D721Med (cell line): ENCODE measurements at regions not wholly inside any gene's neighbourhood (a gene's known extent, or its start where the extent isn't known, plus 50 kb on each side); places are given as distances from the start of the nearest gene placed in this dataset.

Source experiments
- DNase-seq: peaks from one replicate; pipeline ENCODE4 v3.0.0; 2011; ENCODE audit warnings: low spot score; ENCODE audit not compliant: insufficient read length
- FAIRE-seq: peaks from 2 replicates; lab custom pipeline; 2011; peaks lifted over from hg19 to GRCh38; lab: Jason Lieb, UNC
- TF ChIP-seq, protein P1 (sequence below): IDR thresholded peaks from 2 replicates; pipeline ENCODE4 v1.5.1; 2012; ENCODE audit warnings: mild to moderate bottlenecking, control low read depth; ENCODE audit not compliant: insufficient read depth; ENCODE audit errors: missing control alignments

DNA sequence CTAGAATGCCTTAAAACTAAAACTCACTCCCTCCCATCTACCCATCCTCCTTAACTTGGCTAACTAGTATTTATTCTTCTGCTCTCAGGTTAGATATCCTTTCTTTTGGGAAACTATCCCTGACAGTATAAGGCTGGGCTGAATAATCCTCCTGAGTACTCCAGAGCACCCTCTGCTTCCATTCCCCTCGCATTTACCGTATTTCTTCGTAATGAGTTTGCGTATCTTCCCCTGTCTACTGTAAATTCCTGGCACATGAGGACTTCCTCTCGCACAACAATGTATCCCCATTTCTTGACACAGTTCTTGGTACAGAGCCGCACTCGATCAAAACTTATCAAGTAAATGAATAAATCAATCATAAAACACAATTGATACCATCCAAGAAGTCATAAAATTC lies 82.9 kb upstream of the AKAP13 start:
- DNase-seq, result no peak
- no peak for FAIRE-seq
- TF ChIP-seq, protein P1, sequence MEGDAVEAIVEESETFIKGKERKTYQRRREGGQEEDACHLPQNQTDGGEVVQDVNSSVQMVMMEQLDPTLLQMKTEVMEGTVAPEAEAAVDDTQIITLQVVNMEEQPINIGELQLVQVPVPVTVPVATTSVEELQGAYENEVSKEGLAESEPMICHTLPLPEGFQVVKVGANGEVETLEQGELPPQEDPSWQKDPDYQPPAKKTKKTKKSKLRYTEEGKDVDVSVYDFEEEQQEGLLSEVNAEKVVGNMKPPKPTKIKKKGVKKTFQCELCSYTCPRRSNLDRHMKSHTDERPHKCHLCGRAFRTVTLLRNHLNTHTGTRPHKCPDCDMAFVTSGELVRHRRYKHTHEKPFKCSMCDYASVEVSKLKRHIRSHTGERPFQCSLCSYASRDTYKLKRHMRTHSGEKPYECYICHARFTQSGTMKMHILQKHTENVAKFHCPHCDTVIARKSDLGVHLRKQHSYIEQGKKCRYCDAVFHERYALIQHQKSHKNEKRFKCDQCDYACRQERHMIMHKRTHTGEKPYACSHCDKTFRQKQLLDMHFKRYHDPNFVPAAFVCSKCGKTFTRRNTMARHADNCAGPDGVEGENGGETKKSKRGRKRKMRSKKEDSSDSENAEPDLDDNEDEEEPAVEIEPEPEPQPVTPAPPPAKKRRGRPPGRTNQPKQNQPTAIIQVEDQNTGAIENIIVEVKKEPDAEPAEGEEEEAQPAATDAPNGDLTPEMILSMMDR, result no peak

DNA sequence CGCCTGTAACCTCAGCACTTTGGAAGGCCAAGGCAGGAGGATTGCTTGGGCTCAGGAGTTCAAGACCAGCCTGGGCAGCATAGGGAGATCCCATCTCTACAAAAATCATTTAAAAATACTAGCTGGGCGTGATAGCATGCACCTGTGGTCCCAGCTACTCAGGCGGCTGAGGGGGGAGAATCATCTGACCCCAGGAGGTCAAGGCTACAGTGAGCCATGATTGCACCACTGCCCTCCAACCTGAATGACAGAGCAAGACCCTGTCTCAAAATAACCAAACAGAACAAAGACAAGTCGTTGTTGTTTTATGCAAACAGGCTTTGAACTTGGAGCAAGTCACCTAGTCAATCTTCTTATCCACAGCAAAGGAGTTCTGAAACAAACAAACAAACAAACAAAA lies 82.0 kb upstream of the AKAP13 start:
- no peak for FAIRE-seq
- DNase-seq, result no peak
- TF ChIP-seq, protein P1, result no peak

DNA sequence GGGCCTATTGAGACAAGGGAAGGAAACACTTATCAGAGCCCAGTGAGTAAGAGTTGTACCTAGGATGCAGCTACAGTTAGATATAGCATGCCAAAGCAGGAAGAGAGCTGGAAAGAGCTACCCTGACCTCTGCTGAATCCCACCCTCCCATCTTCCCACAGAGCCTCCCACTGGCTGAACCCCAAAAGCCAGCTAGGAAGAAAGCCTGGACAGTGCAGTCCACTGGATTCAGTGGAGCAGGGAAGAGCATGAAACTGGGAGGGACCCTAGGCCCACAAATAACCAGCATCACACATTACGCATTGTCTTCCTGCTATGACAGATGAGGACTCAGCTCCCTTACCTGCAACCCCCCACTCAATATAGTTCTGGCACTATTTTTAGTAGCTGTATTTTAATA lies 81.5 kb upstream of the AKAP13 start:
- TF ChIP-seq, protein P1, result no peak
- FAIRE-seq (no peak), DNase-seq (no peak)

- DNase-seq, result no peak
- no peak for FAIRE-seq
- TF ChIP-seq, protein P1, result no peak
Observed at GRCh38 chr15:85302271-85302670, 78.1 kb upstream of the AKAP13 start.

DNA sequence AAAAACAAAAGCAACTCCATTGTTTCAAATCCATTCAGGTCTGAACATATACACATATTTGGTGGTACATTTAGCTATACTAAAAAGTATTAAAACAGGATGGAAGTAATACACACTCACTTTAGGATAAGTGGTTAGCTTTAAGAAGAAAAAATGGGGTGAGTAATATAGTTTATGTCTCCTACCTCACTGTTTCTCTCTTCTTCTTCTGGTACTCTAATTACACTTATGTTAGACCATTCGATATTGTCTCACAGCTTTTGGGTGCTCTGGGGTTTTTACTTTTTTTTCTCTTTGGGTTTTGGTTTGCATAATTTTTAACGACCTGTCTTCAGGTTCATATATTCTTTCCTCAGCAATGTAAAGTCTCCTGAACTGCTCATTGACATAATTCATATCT lies 75.4 kb upstream of the AKAP13 start:
- FAIRE-seq (no peak), DNase-seq (no peak)
- TF ChIP-seq, protein P1, result no peak

GRCh38 chr15:85306946-85307686 lies 73.3 kb upstream of the AKAP13 start:
- FAIRE-seq (no peak), DNase-seq (no peak)
- TF ChIP-seq, protein P1, result no peak

- TF ChIP-seq, protein P1, result no peak
- no peak for FAIRE-seq
- DNase-seq, result no peak
Observed at GRCh38 chr15:85307687-85308045, 72.7 kb upstream of the AKAP13 start.
